RPMI8226 (cell line): ENCODE measurements at regions not wholly inside any gene's neighbourhood (a gene's known extent, or its start where the extent isn't known, plus 50 kb on each side); places are given as distances from the start of the nearest gene placed in this dataset.

Experiments used
- DNase-seq: peaks from one replicate; pipeline ENCODE4 v3.0.0-alpha.2; 2015

DNA sequence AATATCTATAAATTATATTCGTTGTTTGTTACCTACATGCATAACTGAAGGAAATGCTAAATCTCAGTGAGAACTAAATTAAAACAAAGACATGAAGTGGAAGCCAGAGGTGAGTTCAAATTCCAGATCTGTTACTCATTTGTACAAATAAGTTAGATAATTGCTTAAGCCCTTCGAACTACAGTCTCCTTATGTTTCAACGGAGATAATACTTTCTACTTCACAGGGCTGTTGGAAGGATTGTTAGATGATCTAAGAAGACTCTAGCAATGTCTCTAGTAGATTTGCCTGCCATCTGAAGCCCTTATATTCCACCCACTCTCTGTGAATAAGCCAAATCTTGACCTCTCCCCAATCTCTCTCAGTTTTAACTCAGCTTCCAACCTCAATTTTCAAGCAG, 125.8 kb downstream of the P2RY1 start:
- DNase-seq: no peak

DNA sequence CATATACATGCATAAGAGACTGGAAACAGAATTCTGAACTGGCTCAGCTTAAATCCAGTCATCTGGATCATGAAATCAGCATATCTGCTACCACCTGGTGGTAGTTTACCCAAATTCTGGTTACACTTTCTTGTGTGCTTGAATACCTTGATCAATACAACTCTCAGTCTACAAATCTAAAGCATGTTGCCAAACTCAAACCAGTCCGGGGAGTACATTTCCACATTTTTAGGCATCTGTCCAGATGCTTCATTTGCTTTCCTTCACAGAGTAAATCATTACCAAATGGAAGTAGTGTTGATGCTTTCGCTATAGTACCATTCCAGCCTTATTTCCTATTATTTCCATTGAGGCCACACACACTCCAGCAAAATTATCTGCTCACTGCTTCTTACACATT, 126.4 kb downstream of the P2RY1 start:
- DNase-seq: peak; percentile 19

DNA sequence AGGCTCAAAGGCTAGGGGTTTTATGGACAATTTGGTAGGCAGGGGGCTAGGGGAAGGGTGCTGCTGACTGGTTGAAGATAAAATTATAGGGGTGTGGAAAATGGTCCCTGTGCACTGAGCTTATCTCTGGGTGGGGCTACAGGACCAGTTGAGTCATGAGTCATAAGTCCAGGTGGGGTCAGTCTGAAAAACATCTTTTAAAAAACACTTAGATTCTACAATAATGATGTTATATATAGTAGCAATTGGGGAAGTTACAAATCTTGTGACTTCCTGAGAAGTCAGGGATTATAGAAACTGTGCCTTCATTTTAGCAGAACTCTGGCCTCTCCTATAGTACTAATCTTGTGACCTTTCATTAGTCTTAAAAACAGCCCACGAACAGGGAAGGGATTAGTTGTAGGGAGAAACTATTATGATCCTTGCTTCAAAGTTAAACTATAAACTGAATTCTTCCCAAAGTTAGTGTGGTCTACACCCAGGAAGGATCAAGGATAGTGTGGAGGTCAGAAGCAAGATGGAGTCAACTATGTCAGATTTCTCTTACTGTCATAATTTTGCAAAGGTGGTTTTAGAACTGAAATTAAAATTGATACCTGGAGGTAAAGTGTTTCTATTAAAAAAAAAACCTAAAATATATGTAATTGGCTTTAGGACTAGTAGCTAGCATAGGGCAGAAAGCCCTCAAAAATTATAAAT, 130.1 kb downstream of the P2RY1 start:
- DNase-seq: no peak

DNA sequence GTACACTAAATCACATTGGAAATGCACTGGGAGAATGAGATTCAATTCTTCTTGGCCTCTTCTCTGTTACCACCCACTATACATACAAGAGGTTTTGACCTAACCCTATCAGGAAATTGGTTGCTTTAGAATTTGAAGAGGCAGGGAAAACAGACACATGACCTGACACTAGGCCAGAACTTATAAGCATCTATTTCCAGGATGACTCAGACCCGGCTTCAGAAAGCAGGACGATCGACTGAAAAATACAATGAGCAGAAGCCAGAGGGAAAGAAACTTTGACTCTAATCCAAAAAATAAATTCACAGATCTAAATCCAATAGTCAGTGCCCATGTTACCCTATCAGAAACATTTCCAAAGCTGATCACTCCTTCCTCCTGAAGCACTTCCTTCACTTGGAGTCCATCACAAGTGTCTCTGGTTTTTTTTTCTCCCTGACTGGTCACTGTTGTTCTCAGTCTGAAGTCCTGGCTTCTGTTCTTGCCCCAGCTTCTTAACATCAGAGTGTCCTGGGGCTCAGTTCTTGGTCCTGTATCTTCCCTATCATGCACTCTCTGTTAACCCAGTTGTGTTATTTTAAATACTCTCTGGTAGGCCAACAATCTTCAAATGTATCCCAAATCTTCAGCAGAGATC, 133.6 kb downstream of the P2RY1 start:
- no peak for DNase-seq

DNA sequence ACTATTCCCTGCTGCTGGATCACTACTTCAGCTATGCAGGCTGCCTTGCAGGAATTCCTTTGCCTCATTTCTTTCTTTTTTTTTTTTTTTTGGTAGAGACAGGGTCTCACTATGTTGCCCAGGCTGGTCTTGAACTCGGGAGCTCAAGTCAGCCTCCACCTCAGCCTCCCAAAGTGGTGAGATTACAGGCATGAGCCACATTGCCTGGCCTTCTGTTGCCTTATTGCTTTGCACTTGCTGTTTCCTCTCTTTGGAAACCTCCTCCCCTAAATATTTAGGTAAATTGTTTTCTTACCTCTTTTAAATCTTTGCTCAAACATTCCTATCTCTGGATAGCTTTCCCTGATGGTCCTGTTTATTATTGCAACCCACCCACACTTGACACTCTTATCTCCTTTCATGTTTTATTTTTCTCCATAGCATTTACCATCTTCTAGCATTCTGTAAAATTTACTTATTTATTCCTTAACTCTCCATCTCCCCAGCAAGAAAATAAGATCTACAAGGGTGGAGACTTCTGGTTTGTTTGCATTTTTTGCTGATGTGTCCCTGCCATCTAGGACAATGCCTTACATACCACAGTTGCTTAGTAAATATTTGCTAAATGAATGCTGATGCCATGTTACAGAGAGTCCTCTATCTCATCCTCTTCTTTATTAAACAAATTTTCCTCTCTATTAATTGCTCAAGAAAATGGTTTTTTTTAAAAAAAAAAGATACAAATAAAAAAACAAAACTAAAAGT, 134.8 kb downstream of the P2RY1 start:
- no peak for DNase-seq

DNA sequence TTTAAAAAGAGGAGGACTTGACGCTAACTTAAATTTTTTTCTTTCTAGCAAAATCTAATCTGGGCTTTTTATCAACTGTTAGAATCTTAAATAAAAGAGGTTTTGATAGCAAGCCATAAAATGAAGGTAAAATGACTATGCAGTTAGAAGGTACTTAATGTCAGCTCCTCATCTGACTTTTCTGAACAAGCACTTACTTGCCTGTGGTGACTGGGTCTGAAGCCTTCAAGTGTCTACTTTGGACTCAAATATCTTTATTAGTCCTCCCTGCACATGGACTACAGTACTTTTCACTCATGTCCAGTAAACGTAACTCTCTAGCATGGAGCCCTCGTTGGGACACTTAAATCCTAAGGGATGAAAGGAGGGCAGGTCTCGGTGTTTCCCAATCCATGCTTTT, 135.9 kb downstream of the P2RY1 start:
- DNase-seq: no peak

DNA sequence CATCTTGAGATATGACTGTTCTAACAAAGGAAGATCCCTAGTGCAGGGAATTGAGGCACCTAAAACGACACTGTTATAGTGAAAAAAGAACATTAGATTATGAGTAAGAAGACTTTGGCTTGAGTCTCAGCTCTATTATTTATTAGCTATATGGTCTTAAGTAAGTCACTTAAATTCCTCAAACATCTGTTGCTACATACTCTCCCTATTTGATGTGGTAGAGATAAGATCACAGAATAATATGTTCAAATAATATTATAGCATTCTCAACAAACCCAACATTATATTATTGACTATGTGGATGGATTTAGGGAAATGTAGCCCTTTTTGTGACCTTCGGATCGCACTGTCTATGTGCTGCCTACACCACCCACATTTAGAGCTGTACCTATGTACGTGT, 136.9 kb downstream of the P2RY1 start:
- no peak for DNase-seq

DNA sequence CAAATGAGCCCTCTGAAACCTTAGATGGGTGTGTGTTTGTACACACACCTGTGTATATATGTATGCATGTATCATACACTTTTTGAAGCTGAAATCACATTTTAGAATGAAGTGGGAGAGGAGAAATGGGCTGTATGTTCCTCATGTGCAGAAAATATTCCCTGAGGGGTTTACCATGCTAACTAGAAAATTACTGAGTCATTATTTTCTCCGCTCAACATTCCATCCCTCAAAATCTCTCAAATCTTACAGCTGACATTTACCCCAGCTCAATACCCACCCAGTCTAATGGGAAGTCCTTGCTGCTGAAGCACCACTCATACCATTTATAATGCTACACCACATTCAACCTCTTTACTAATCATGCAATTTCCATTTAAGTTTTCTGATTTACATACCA, 138.6 kb downstream of the P2RY1 start:
- DNase-seq: no peak

DNA sequence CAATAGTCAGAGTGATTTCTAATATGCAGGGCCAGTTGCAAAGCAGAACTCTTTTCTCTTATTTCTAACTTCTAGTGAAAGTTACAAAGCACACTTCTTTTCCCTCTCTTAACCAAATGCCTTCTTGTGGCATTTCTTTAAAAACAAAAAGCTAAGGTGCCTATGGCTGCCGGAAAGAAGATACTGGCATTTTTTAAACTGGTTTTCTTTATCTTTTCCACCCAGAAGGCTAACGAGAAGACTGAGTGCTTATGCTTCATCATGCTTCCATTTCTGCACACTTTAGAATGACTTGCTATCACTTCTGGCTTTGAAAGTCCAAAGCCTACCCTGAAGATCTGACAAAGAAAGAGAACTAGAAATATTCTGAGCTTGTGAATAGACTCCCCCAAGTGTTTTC, 141.3 kb downstream of the P2RY1 start:
- DNase-seq: no peak

DNA sequence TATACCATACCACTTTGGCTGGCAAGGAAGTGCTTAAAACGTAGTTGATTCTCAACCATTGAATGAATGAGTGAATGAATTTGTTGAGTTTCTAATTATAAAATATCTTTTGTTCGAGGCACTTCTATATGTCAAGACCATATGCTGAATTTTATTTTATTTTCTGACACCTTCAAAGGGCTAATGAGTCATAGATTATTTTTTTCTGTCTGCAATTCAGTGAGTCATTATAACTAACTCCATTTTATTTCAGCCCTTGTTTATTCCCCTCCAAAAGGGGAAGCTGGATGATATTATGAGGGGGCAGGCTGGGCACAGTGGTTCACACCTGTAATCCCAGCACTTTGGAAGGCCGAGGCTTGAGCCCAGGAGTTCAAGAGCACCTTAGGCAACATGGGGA, 142.4 kb downstream of the P2RY1 start:
- no peak for DNase-seq

DNA sequence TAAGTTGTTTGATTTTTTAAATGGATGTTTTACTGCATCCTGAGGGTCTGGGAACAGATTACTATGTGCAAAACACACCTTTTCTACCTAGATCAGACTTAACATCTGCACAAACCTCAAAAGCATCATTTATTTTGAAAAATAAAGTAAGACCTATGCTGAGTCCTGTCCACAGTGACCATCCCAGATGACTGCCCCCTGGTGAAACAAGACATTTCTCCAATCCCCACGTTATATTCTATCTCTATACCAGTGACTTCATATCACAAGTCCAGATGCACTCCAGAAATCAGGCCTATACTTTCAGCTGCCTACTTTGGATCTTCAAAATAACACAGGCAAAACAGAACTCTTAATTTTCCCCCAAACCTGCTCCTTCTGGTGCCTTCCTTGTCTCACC, 143.2 kb downstream of the P2RY1 start:
- no peak for DNase-seq

DNA sequence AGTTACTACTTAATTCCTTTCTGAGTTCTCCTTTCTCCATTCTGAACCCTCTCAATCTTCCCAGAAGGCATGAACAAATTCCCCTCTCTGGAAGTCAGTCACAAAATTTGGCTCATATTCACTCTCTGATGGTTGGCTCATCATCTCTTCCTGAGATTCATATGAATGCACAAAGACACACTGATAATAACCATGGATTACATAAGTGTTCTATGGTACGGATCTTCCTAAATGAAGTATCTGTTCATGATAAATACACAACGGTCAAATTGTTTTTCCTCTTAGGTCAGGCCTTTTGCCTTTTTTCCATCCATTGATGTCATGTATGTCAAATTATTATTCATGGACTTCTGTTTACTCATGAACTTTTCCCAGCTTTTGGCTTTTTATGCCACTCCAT, 162.6 kb downstream of the P2RY1 start:
- no peak for DNase-seq

DNA sequence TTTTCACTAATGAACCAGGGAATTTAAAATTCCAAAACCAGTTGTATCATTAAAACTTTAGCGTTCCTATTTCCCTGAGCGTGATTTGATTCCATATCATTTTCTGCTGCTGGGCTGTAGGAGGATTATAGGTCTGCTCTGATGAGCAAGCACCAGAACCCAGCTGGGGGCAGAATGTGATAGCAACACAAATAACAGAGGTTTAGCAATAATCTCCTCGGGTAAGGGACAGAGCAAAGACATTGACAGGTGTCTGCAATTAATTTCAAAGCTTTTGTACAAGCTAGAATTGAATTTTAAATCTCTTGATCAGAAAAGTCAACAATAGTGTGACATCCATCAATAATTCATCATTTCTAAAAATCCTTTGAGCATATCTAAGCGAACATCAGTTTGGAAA, 163.4 kb upstream of the RAP2B start:
- no peak for DNase-seq

DNA sequence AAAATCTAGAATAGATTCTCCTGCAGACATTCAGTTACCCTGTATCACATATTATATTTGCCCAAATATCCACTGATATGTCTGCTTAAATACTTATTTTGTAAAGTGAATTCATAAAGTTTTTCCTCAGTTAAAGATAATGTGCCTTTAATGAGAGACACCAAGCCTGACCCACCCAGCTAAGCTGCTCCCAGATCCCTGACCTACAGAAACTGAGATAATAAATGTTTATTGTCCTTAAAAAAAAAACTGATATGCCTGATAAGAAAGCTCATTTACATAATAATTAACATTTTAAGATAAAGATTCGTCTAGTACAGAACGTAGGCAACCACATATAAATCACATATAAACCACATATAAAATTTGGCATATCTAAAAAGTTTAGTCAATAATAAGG, 161.7 kb upstream of the RAP2B start:
- DNase-seq: no peak

DNA sequence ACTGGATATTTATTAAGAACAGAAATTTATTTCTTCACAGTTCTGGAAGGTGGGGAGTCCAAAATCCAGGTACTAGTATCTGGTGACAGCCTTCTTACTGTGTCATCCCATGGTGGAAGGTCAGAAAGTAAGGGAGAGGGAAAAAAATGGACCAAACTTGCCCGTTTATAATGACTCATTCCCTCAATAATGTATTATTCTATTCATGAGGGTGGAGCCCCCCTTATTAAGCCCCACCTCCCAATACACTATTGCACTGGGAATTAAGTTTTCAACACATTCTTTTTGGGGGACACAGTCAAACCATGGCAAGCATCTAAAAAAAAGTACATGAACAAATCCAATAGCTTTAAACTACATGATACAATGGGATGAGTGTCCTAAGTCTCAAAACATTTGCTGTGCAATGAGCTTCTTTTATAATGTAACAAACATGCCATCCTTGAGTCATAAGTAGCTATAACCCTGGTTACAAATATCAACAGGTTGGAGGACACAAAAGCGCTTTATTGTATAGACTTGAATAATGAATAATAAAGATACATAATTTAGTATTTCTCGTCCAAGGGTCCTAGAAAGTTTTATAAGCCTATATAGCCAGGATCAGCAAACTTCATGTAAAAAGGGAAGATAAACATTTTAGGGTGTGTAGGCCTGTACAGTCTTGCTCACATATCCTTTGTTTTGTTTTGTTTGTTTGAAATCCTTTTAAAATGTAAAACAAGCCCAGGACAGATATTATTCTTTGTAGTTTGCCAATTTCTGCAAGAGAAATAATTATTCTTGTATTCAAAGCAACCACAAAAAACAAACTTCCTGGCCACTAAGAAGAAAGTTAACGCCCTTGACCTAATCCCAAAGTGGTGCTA, 160.6 kb upstream of the RAP2B start:
- DNase-seq: no peak

DNA sequence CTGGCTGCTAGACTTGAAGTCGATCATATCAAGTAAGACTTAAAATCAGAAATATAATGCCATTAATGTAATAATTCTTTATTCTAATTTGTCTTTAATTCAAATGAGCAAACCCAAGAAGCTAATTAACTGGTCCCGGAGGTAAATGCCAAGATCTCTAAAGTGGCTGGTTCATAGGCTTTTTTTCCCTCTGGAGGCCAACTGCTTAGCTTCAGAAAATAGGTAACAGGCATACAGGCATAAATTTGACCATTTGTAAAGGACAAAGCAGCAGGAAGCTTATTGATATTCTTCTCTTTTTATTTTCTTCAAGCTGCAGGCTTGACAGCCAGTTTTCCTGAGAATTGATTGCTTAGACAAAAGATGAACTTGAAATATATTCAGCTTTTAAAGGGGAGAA, 158.6 kb upstream of the RAP2B start:
- no peak for DNase-seq

DNA sequence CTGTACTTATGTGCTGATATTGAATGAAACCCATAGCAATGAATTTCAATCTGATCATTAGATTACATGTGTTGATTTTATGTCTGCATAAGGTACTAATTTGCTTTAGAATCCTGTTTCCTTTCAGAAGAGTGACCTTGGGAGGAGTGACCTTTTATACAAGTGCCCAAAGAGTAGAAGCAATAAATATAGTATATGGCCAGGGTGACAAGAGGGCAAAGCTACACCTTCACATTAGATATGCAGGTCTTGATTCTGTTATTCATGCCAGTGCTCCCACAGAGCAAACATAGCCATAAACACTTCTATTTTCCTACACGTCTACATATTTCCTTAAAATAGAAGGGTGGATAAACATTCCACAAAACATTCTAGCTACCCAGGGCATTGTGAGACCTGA, 158.2 kb upstream of the RAP2B start:
- DNase-seq: no peak

DNA sequence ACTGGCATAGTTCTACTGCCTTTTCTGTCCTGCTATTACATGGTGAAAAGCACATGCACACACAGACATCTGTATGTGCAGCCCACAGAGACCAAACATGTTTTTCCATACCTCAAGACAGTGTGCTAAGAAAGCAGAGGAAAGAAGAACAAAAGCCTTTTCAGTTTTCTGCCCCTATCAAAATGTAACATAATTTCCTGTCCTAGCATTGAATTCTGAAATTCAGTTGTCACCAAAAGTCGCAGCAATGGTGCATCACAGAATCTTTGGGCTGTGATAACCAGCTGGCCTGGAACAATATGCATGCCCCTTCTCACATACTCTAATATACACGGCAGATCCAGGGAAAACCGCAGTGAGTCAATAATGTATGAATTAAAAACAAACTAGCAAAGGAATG, 153.8 kb upstream of the RAP2B start:
- no peak for DNase-seq

DNA sequence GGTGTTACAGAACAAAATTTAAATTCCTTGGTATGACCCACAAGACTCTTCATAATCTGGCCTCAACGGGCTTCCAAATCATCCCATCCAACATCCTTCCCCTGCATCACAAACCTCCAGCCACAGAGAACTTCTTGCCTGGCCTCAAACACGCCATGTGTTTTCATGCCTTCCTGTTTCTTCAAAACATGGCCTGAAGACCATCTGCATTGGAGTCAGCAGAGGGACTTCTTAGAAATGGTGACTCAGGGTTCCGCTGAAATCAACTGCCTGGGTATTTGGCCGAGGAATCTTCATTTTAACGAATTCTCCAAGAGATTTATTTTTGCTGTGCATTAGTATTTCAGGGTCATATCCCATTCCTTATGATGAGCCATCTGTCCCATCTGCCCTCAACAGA, 138.1 kb upstream of the RAP2B start:
- no peak for DNase-seq

DNA sequence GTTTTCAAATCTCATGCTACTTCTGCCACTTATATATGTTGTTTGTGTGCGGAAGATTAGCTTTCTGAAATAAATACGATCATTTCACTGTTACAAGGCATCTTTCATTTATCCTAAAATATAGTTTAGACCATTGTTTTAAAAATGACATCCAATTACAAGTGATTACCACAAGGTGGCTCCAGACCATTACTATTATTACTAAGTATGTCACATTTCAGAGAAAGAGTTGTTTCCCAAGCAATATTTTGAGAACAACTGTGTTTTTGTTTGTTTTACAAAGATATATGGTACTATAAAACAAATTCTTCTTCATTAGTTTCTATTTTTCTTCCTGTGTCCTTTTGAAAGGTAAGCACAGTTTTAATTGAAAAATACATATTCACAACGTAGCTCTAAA, 136.0 kb upstream of the RAP2B start:
- peak; percentile 59 for DNase-seq

DNA sequence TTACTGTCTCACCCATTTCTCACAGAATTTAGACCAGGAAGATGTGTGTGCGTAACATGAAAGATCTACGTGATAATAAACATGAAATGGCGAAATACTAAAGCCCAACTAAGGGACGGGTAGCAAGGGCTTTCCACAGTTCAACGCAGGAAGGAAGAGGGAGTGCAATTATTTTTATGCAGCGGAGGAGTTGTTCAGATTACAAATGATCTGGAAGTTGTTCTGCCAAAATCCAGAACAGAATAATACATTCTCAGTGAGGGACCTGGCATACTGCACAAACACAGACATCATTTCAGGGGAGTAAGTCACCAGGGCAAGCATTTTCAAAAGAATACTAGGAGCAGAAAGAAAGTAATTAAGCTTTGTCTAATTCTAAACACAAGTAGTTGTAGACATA, 133.6 kb upstream of the RAP2B start:
- no peak for DNase-seq

DNA sequence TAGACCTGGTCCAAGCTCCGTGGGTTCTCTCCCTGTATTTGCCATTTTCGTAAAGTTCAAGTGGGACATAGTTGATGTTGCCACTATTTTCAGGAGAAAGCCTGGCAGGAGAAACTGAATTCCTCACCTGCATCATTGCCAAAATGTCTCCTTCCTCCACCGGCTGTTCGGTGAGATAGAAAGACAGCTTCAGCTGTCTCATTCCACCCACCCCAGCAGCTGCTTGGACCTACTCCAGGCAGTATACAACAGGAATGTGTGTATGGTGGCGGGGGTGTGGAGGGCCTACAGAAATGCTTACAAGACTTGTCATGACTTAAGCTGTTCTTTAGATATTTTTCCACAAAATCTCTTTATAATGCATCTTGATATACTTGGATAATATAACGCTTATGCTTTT, 132.7 kb upstream of the RAP2B start:
- DNase-seq: no peak

DNA sequence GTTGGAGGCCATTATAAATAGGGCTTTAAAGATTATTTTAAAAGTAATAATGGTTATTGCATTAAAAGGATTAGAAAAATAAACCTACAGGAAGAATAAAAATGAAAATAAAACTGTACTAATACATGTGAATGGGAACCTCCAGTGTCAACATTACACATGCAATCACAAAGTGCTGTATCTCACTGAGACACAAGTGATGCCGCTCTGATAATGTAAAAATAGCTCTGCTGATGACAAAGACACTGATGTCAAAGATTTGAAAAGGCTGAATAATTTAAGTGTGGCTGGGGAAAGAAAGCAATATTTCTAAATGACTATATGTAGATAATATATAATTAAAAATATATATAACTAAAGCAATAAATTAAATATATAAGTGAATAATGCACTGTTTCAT, 129.1 kb upstream of the RAP2B start:
- DNase-seq: no peak

DNA sequence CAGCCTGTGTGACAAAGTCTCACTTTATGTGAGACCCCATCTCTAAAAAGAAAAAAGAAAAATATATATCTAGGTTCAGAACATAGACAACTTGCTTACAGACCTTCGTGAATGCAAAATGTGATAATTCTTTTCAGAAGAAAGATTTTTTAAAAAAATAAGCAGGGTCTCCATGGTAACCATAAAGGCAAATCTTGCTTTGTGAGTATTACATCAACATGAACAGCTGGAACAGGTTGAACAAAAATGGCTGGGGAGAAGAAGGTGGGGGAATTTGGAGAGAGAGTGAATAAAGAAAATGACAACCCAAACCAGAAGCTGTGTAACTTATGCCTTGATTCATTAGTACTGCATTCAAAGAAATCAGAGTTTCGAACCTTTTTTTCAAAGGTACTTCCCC, 125.2 kb upstream of the RAP2B start:
- no peak for DNase-seq
